ENCODE measurements at regions not wholly inside any gene's neighbourhood (a gene's known extent, or its start where the extent isn't known, plus 50 kb on each side); places are given as distances from the start of the nearest gene placed in this dataset.

- Histone ChIP-seq H3K4me2 (ENCODE audit: low read depth, low read length, poor library complexity, severe bottlenecking) (no peak overlapping the region), H3K9me2 (replicated peaks; ENCODE audit: insufficient read depth, low read length) (no peaks in the 10 kb centered on the region), H3K4me3 (ENCODE audit: low read length) (no peak overlapping the region), H3K4me1 (ENCODE audit: low read length) (no peaks in the 10 kb centered on the region), H3K79me2 (ENCODE audit: low read length) (no peaks in the 10 kb centered on the region), H3K27me3 (ENCODE audit: low read length) (no peaks in the 10 kb centered on the region), H3K9ac (ENCODE audit: low read length) (no peak overlapping the region), H4K20me1 (ENCODE audit: insufficient read depth, low read depth, low read length) (no peaks in the 10 kb centered on the region), H3K9me3 (ENCODE audit: low read length) (peaks cover 84% of the 10 kb centered on the region), H3K27ac (ENCODE audit: low read length) (no peak overlapping the region), H3K36me3 (ENCODE audit: insufficient read depth, low read length) (no peaks in the 10 kb centered on the region), H2AFZ (ENCODE audit: low read length) (no peak overlapping the region)
- DNase-seq: no peak
Measured at GRCh38 chr11:97996762-97997161, 1024.0 kb upstream of the CNTN5 start.

GRCh38 chr11:98003606-98004371, 1017.0 kb upstream of the CNTN5 start:
- Histone ChIP-seq H3K27me3 (ENCODE audit: low read length) (no peaks in the 10 kb centered on the region), H3K4me1 (ENCODE audit: low read length) (no peaks in the 10 kb centered on the region), H4K20me1 (ENCODE audit: insufficient read depth, low read depth, low read length) (no peaks in the 10 kb centered on the region), H3K79me2 (ENCODE audit: low read length) (no peaks in the 10 kb centered on the region), H3K9me2 (replicated peaks; ENCODE audit: insufficient read depth, low read length) (no peaks in the 10 kb centered on the region), H3K4me2 (ENCODE audit: low read depth, low read length, poor library complexity, severe bottlenecking) (no peak overlapping the region), H3K36me3 (ENCODE audit: insufficient read depth, low read length) (no peaks in the 10 kb centered on the region), H3K27ac (ENCODE audit: low read length) (no peak overlapping the region), H3K4me3 (ENCODE audit: low read length) (no peak overlapping the region), H3K9ac (ENCODE audit: low read length) (no peak overlapping the region), H3K9me3 (ENCODE audit: low read length) (peaks cover 74% of the 10 kb centered on the region), H2AFZ (ENCODE audit: low read length) (peak overlapping the region; percentile 15; the same call in 1 of the 2 replicates)
- no peak for DNase-seq

GRCh38 chr11:98007072-98007471, 1013.7 kb upstream of the CNTN5 start:
- Histone ChIP-seq H3K4me1 (ENCODE audit: low read length) (no peaks in the 10 kb centered on the region), H3K27ac (ENCODE audit: low read length) (no peak overlapping the region), H3K9ac (ENCODE audit: low read length) (no peak overlapping the region), H3K36me3 (ENCODE audit: insufficient read depth, low read length) (no peaks in the 10 kb centered on the region), H4K20me1 (ENCODE audit: insufficient read depth, low read depth, low read length) (no peaks in the 10 kb centered on the region), H3K27me3 (ENCODE audit: low read length) (no peaks in the 10 kb centered on the region), H2AFZ (ENCODE audit: low read length) (no peak overlapping the region), H3K9me3 (ENCODE audit: low read length) (peaks cover 60% of the 10 kb centered on the region), H3K4me3 (ENCODE audit: low read length) (no peak overlapping the region), H3K79me2 (ENCODE audit: low read length) (no peaks in the 10 kb centered on the region), H3K4me2 (ENCODE audit: low read depth, low read length, poor library complexity, severe bottlenecking) (no peak overlapping the region), H3K9me2 (replicated peaks; ENCODE audit: insufficient read depth, low read length) (no peaks in the 10 kb centered on the region)
- no peak for DNase-seq

- no peaks in the 10 kb centered on the region for H3K9me2 ChIP-seq (replicated peaks; ENCODE audit: insufficient read depth, low read length)
- H3K27me3 ChIP-seq (ENCODE audit: low read length): no peaks in the 10 kb centered on the region
- no peak overlapping the region for H3K4me3 ChIP-seq (ENCODE audit: low read length)
- no peak overlapping the region for H3K4me2 ChIP-seq (ENCODE audit: low read depth, low read length, poor library complexity, severe bottlenecking)
- no peaks in the 10 kb centered on the region for H3K4me1 ChIP-seq (ENCODE audit: low read length)
- H3K79me2 ChIP-seq (ENCODE audit: low read length): no peaks in the 10 kb centered on the region
- H3K27ac ChIP-seq (ENCODE audit: low read length): no peak overlapping the region
- peaks cover 70% of the 10 kb centered on the region for H3K9me3 ChIP-seq (ENCODE audit: low read length)
- no peaks in the 10 kb centered on the region for H4K20me1 ChIP-seq (ENCODE audit: insufficient read depth, low read depth, low read length)
- no peak overlapping the region for H2AFZ ChIP-seq (ENCODE audit: low read length)
- no peaks in the 10 kb centered on the region for H3K36me3 ChIP-seq (ENCODE audit: insufficient read depth, low read length)
- H3K9ac ChIP-seq (ENCODE audit: low read length): no peak overlapping the region
- DNase-seq: no peak
Measured at GRCh38 chr11:98027652-98028051, 993.1 kb upstream of the CNTN5 start.

- Histone ChIP-seq H2AFZ (ENCODE audit: low read length) (no peak overlapping the region), H3K4me2 (ENCODE audit: low read depth, low read length, poor library complexity, severe bottlenecking) (no peak overlapping the region), H3K36me3 (ENCODE audit: insufficient read depth, low read length) (no peaks in the 10 kb centered on the region), H3K27ac (ENCODE audit: low read length) (no peak overlapping the region), H3K9ac (ENCODE audit: low read length) (no peak overlapping the region), H4K20me1 (ENCODE audit: insufficient read depth, low read depth, low read length) (no peaks in the 10 kb centered on the region), H3K79me2 (ENCODE audit: low read length) (no peaks in the 10 kb centered on the region), H3K27me3 (ENCODE audit: low read length) (no peaks in the 10 kb centered on the region), H3K4me3 (ENCODE audit: low read length) (no peak overlapping the region), H3K9me2 (replicated peaks; ENCODE audit: insufficient read depth, low read length) (no peaks in the 10 kb centered on the region), H3K4me1 (ENCODE audit: low read length) (no peaks in the 10 kb centered on the region), H3K9me3 (ENCODE audit: low read length) (peaks cover 76% of the 10 kb centered on the region)
- DNase-seq: no peak
Measured at GRCh38 chr11:98029832-98030231, 990.9 kb upstream of the CNTN5 start.

DNA sequence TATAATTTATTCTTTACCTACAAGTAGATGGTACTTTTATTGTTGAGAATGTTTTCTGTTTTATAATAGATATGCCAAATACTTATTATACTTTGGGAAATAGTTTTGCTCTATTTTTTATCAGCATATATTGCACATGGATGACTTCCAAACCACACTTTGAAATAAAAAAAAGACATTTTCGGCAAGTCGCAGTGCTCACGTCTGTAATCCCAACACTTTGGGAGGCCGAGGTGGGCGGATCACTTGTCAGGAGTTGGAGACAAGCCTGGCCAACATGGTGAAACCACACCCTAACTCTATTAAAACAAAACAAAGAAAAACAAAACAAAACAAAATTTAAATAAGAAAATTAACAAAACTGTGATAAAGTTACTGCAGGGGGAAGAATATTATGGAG, 983.9 kb upstream of the CNTN5 start:
- Histone ChIP-seq H3K9me2 (replicated peaks; ENCODE audit: insufficient read depth, low read length) (no peaks in the 10 kb centered on the region), H3K36me3 (ENCODE audit: insufficient read depth, low read length) (no peaks in the 10 kb centered on the region), H2AFZ (ENCODE audit: low read length) (no peak overlapping the region), H3K9me3 (ENCODE audit: low read length) (peaks cover 68% of the 10 kb centered on the region), H3K4me1 (ENCODE audit: low read length) (no peaks in the 10 kb centered on the region), H4K20me1 (ENCODE audit: insufficient read depth, low read depth, low read length) (no peaks in the 10 kb centered on the region), H3K27me3 (ENCODE audit: low read length) (no peaks in the 10 kb centered on the region), H3K9ac (ENCODE audit: low read length) (no peak overlapping the region), H3K79me2 (ENCODE audit: low read length) (no peaks in the 10 kb centered on the region), H3K4me3 (ENCODE audit: low read length) (no peak overlapping the region), H3K4me2 (ENCODE audit: low read depth, low read length, poor library complexity, severe bottlenecking) (no peak overlapping the region), H3K27ac (ENCODE audit: low read length) (no peak overlapping the region)
- DNase-seq: no peak

- H3K79me2 ChIP-seq (ENCODE audit: low read length): no peaks in the 10 kb centered on the region
- no peaks in the 10 kb centered on the region for H3K4me1 ChIP-seq (ENCODE audit: low read length)
- no peaks in the 10 kb centered on the region for H3K9me2 ChIP-seq (replicated peaks; ENCODE audit: insufficient read depth, low read length)
- H3K4me3 ChIP-seq (ENCODE audit: low read length): no peak overlapping the region
- no peak overlapping the region for H3K4me2 ChIP-seq (ENCODE audit: low read depth, low read length, poor library complexity, severe bottlenecking)
- H3K9me3 ChIP-seq (ENCODE audit: low read length): peaks cover 68% of the 10 kb centered on the region
- no peak overlapping the region for H2AFZ ChIP-seq (ENCODE audit: low read length)
- H3K27me3 ChIP-seq (ENCODE audit: low read length): no peaks in the 10 kb centered on the region
- H4K20me1 ChIP-seq (ENCODE audit: insufficient read depth, low read depth, low read length): no peaks in the 10 kb centered on the region
- no peak for DNase-seq
- H3K36me3 ChIP-seq (ENCODE audit: insufficient read depth, low read length): no peaks in the 10 kb centered on the region
- no peak overlapping the region for H3K27ac ChIP-seq (ENCODE audit: low read length)
- no peak overlapping the region for H3K9ac ChIP-seq (ENCODE audit: low read length)
Measured at GRCh38 chr11:98040061-98040808, 980.5 kb upstream of the CNTN5 start.

GRCh38 chr11:98047647-98048046, 973.1 kb upstream of the CNTN5 start:
- Histone ChIP-seq H3K36me3 (ENCODE audit: insufficient read depth, low read length) (no peaks in the 10 kb centered on the region), H3K27ac (ENCODE audit: low read length) (no peak overlapping the region), H2AFZ (ENCODE audit: low read length) (no peak overlapping the region), H3K79me2 (ENCODE audit: low read length) (no peaks in the 10 kb centered on the region), H4K20me1 (ENCODE audit: insufficient read depth, low read depth, low read length) (no peaks in the 10 kb centered on the region), H3K9ac (ENCODE audit: low read length) (no peak overlapping the region), H3K27me3 (ENCODE audit: low read length) (no peaks in the 10 kb centered on the region), H3K4me1 (ENCODE audit: low read length) (no peaks in the 10 kb centered on the region), H3K4me2 (ENCODE audit: low read depth, low read length, poor library complexity, severe bottlenecking) (no peak overlapping the region), H3K9me3 (ENCODE audit: low read length) (peaks cover 85% of the 10 kb centered on the region), H3K9me2 (replicated peaks; ENCODE audit: insufficient read depth, low read length) (no peaks in the 10 kb centered on the region), H3K4me3 (ENCODE audit: low read length) (no peak overlapping the region)
- DNase-seq: no peak
